Activated CD4-positive, alpha-beta T cell treated with anti-CD3 and anti-CD28 coated beads, Interleukin-2, amount 10 ng/mL, durations not matched to agents 7 days and 5 days (primary cell): ENCODE measurements at regions not wholly inside any gene's neighbourhood (a gene's known extent, or its start where the extent isn't known, plus 50 kb on each side); places are given as distances from the start of the nearest gene placed in this dataset.
"Not testable (repeated sequence)": the region's sequence is repeated elsewhere in the genome, so short reads cannot be mapped to it uniquely, and the experiment has no call there.

ENCODE experiments used
- CTCF ChIA-PET: fragments of 350-600 bp; sonication (Branson Sonifier 250); formaldehyde crosslinking; loops from one replicate; lab custom pipeline; 2021; ENCODE audit warnings: antibody characterized with exemption; lab: Charles Lee
- POLR2A ChIA-PET: fragments of 350-600 bp; sonication (Branson Sonifier 250); formaldehyde crosslinking; loops from one replicate; lab custom pipeline; 2021; ENCODE audit warnings: antibody characterized with exemption; lab: Charles Lee
- DNase-seq: peaks from one replicate; pipeline ENCODE4 v3.0.0-alpha.2; 2020
- H3K27ac Mint-ChIP-seq: one replicate; pipeline ENCODE4 v1.8.0; 2021; ENCODE audit warnings: mild to moderate bottlenecking, moderate library complexity, mixed read lengths
- H3K27me3 Mint-ChIP-seq: one replicate; pipeline ENCODE4 v1.8.0; 2021; ENCODE audit warnings: mixed read lengths
- H3K36me3 Mint-ChIP-seq: one replicate; pipeline ENCODE4 v1.8.0; 2021; ENCODE audit warnings: low read depth, mixed read lengths
- H3K4me1 Mint-ChIP-seq: one replicate; pipeline ENCODE4 v1.8.0; 2021; ENCODE audit warnings: mixed read lengths
- H3K4me3 Mint-ChIP-seq: one replicate; pipeline ENCODE4 v1.8.0; 2021; ENCODE audit warnings: mild to moderate bottlenecking, moderate library complexity, mixed read lengths
- H3K9me3 Mint-ChIP-seq: one replicate; pipeline ENCODE4 v1.8.0; 2021; ENCODE audit warnings: mixed read lengths

- H3K36me3 Mint-ChIP-seq, H3K4me3 Mint-ChIP-seq, CTCF ChIA-PET, H3K27ac Mint-ChIP-seq, POLR2A ChIA-PET, H3K27me3 Mint-ChIP-seq, H3K4me1 Mint-ChIP-seq, DNase-seq: not testable (repeated sequence)
- H3K9me3 Mint-ChIP-seq: peaks cover 17% of the 10 kb centered on the region
These were observed 522.5 kb upstream of the COBL start for GRCh38 chr7:51839130-51839529.

- Mint-ChIP-seq H3K36me3 (no peaks in the 10 kb centered on the region), H3K4me3 (no peak overlapping the region), H3K27ac (no peak overlapping the region), H3K9me3 (peaks cover 12% of the 10 kb centered on the region), H3K27me3 (no peaks in the 10 kb centered on the region), H3K4me1 (no peaks in the 10 kb centered on the region)
- CTCF ChIA-PET: no interaction called here
- POLR2A ChIA-PET: no interaction called here
- DNase-seq: no peak
These were observed 511.0 kb upstream of the COBL start for GRCh38 chr7:51827631-51828030.

DNA sequence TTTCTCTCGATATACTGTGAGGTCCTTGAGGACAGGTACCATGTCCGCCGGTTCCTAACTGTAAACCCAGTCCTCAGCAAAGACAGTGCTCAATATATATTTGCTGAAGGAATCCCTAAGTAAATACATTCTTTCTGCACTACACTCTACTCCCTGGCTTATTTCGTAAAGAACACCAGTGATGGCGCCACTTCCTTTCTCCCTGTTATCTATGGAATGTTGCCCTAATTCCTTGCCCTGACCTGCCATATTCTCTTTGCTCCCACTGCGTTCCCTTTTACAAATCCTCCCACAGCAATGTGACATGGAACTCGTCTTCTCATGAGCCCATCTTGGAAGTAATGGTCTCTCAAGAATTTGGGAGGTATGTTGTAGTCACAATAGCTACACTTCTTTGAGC, 507.4 kb upstream of the COBL start:
- Mint-ChIP-seq H3K27me3 (no peaks in the 10 kb centered on the region), H3K4me3 (no peak overlapping the region), H3K27ac (no peak overlapping the region), H3K9me3 (peaks cover 9% of the 10 kb centered on the region), H3K36me3 (no peaks in the 10 kb centered on the region), H3K4me1 (no peaks in the 10 kb centered on the region)
- CTCF ChIA-PET: no interaction called here
- DNase-seq: no peak
- POLR2A ChIA-PET: no interaction called here

DNA sequence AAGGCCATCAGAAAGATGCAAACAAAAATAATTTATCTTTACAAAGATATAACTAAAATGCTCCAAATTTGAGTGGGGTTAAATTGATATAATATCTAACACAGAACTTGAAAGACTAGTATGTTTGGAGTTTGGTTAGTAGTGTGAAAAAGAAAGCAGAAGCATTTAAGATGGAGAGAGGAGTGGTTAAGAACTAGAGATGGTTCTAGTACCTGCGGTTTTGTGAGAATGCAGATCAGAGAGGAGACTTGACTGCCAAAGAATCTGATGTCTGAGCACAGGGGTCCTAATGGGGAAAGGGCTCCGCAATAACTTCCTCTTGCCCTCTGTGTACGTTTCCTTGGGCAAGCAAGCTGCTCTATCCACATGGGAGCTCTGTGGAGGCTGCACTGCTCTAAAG, 506.8 kb upstream of the COBL start:
- no peak overlapping the region for H3K4me3 Mint-ChIP-seq
- DNase-seq: no peak
- CTCF ChIA-PET: no interaction called here
- H3K9me3 Mint-ChIP-seq: peaks cover 7% of the 10 kb centered on the region
- H3K4me1 Mint-ChIP-seq: no peaks in the 10 kb centered on the region
- no peaks in the 10 kb centered on the region for H3K27me3 Mint-ChIP-seq
- POLR2A ChIA-PET: no interaction called here
- H3K27ac Mint-ChIP-seq: no peak overlapping the region
- no peaks in the 10 kb centered on the region for H3K36me3 Mint-ChIP-seq

GRCh38 chr7:51817694-51818225, 501.2 kb upstream of the COBL start:
- ChIA-PET POLR2A (no interaction called here), CTCF (no interaction called here)
- Mint-ChIP-seq H3K27ac (no peak overlapping the region), H3K27me3 (no peaks in the 10 kb centered on the region), H3K9me3 (peaks cover 6% of the 10 kb centered on the region), H3K36me3 (no peaks in the 10 kb centered on the region), H3K4me3 (no peak overlapping the region), H3K4me1 (no peaks in the 10 kb centered on the region)
- no peak for DNase-seq

DNA sequence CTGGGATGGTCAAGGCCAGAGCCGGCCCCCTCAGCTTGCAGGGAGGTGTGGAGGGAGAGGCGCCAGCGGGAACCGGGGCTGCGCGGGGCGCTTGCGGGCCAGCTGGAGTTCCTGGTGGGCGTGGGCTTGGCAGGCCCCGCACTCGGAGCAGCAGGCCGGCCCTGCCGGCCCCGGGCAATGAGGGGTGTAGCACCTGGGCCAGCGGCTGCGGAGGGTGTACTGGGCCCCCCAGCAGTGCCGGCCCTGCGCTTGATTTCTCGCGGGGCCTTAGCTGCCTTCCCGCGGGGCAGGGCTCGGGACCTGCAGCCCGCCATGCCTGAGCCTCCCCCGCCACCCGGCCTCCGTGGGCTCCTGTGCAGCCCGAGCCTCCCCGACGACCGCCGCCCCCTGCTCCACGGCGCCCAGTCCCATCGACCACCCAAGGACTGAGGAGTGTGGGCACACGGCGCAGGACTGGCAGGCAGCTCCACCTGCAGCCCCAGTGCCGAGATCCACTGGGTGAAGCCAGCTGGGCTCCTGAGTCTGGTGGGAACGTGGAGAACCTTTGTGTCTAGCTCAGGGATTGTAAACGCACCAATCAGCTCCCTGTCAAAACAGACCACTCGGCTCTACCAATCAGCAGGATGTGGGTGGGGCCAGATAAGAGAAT, 489.3 kb upstream of the COBL start:
- DNase-seq, POLR2A ChIA-PET, CTCF ChIA-PET, H3K4me1 Mint-ChIP-seq, H3K4me3 Mint-ChIP-seq, H3K9me3 Mint-ChIP-seq, H3K27ac Mint-ChIP-seq, H3K27me3 Mint-ChIP-seq, H3K36me3 Mint-ChIP-seq: not testable (repeated sequence)

DNA sequence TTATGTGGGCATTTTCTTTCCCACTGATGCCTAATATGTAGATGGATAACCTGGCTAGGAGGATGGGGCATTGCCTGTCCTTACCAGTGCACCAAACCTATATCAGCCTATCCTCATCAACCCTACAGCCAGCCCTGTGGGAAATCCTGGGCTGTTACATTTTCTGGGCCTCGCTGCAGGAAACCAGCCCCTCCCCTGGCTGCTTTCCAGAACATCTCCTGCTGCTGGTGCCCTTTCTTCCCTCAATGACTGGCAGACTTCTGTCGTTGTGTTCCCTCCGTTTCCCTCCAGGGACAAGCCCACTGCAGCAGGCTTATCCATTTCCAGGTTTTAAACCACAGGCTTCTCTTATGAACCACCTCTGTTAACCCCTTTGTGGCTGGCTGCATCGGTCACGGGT, 486.1 kb upstream of the COBL start:
- no peaks in the 10 kb centered on the region for H3K27me3 Mint-ChIP-seq
- no peaks in the 10 kb centered on the region for H3K36me3 Mint-ChIP-seq
- CTCF ChIA-PET: no interaction called here
- DNase-seq: no peak
- H3K9me3 Mint-ChIP-seq: peaks cover 2% of the 10 kb centered on the region
- POLR2A ChIA-PET: no interaction called here
- H3K27ac Mint-ChIP-seq: no peak overlapping the region
- H3K4me1 Mint-ChIP-seq: no peaks in the 10 kb centered on the region
- no peak overlapping the region for H3K4me3 Mint-ChIP-seq

GRCh38 chr7:51797371-51797770, 480.8 kb upstream of the COBL start:
- Mint-ChIP-seq H3K27me3 (no peaks in the 10 kb centered on the region), H3K27ac (no peak overlapping the region), H3K9me3 (no peaks in the 10 kb centered on the region), H3K4me3 (no peak overlapping the region), H3K4me1 (no peaks in the 10 kb centered on the region), H3K36me3 (no peaks in the 10 kb centered on the region)
- POLR2A ChIA-PET: no interaction called here
- CTCF ChIA-PET: no interaction called here
- no peak for DNase-seq

GRCh38 chr7:51792796-51793195, 476.2 kb upstream of the COBL start:
- no peak for DNase-seq
- Mint-ChIP-seq H3K27me3 (no peaks in the 10 kb centered on the region), H3K36me3 (no peaks in the 10 kb centered on the region), H3K4me3 (no peak overlapping the region), H3K4me1 (no peaks in the 10 kb centered on the region), H3K9me3 (no peaks in the 10 kb centered on the region), H3K27ac (no peak overlapping the region)
- ChIA-PET POLR2A (no interaction called here), CTCF (no interaction called here)

- no peak overlapping the region for H3K4me3 Mint-ChIP-seq
- no peaks in the 10 kb centered on the region for H3K9me3 Mint-ChIP-seq
- no peak overlapping the region for H3K27ac Mint-ChIP-seq
- no peaks in the 10 kb centered on the region for H3K27me3 Mint-ChIP-seq
- no peaks in the 10 kb centered on the region for H3K36me3 Mint-ChIP-seq
- H3K4me1 Mint-ChIP-seq: no peaks in the 10 kb centered on the region
- ChIA-PET CTCF (no interaction called here), POLR2A (no interaction called here)
- DNase-seq: no peak
These were observed 472.9 kb upstream of the COBL start for GRCh38 chr7:51789489-51789888.

DNA sequence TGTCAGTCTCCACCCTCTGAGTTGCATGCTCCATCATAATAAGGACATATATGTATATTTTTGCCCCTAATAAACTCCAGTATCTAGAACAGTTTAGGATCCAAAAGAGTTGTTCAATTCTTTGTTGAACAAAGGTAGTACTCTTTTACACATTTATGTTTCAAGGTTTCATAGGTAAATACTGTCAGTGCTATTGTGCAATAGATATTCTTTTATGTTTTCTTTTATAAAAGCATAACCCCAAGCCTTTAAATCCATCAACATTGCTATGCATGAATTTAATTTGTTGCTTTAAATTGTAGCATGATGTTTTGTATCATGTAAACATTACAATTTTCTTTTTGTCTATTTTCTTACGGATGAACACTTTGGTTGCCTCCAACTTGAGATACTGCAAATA, 469.7 kb upstream of the COBL start:
- H3K4me1 Mint-ChIP-seq: no peaks in the 10 kb centered on the region
- H3K4me3 Mint-ChIP-seq: no peak overlapping the region
- CTCF ChIA-PET: no interaction called here
- no peaks in the 10 kb centered on the region for H3K27me3 Mint-ChIP-seq
- no peaks in the 10 kb centered on the region for H3K36me3 Mint-ChIP-seq
- DNase-seq: no peak
- no peaks in the 10 kb centered on the region for H3K9me3 Mint-ChIP-seq
- POLR2A ChIA-PET: no interaction called here
- no peak overlapping the region for H3K27ac Mint-ChIP-seq

DNA sequence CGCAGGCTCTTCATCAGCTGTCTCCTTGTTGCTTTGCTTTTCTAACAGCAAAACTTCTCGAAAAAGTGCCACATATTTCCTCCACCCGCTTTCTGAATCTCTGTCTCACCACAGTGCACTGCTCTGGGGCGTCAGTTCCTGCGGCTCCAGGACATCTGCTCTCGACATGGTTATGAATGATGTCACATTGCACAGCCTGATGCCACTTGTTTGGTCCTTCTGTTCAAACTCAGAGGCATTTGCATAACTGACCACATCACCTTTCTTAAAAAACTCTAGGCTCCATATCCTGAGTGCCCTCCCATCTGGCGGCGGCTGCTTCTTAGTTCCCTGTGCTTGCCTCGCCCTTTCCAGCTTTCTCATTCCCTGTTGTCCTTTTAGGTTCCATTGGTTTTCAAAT, 469.3 kb upstream of the COBL start:
- Mint-ChIP-seq H3K36me3 (no peaks in the 10 kb centered on the region), H3K4me1 (no peaks in the 10 kb centered on the region), H3K9me3 (no peaks in the 10 kb centered on the region), H3K27me3 (no peaks in the 10 kb centered on the region), H3K27ac (no peak overlapping the region), H3K4me3 (no peak overlapping the region)
- CTCF ChIA-PET: no interaction called here
- POLR2A ChIA-PET: no interaction called here
- DNase-seq: no peak

DNA sequence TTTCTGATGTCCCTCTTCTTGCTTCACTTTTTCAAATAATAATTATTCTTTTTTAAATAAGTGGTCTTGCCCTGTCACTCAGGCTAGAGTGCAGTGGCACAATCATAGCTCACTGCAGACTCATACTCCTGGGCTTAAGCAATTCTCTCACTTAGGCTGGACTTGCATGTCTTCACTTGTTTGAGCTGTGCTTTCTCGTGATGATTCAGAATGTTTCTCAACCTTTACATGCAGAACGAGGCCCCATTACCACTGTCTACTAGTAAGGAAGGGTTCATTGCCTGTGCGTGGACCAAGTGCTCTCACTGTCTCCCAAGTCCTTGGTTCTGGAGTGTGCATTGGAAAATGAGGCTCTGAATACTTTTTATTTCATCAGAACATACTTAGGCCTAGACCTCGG, 468.6 kb upstream of the COBL start:
- CTCF ChIA-PET: no interaction called here
- Mint-ChIP-seq H3K27ac (no peak overlapping the region), H3K27me3 (no peaks in the 10 kb centered on the region), H3K4me3 (no peak overlapping the region), H3K36me3 (no peaks in the 10 kb centered on the region), H3K9me3 (peaks cover 3% of the 10 kb centered on the region), H3K4me1 (no peaks in the 10 kb centered on the region)
- no peak for DNase-seq
- POLR2A ChIA-PET: no interaction called here

DNA sequence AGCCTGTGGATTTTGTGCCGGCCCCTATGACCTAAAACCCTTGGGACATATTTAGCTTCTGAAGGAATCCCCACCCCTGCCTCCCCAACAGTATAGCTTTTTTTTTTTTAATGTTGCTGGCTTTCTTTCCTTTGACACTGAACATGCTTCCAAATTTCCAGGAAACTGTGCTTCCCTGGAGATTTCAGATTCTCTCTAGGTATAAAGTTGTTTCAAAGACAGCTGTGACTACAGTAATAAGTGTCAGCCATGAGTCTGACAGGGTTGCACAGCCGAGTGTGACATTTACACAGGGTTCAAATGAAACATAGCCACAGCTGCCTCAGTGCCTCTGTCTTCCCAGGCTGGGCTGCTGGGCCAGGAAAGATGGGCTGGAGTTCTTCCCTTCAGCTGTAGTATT, 466.6 kb upstream of the COBL start:
- no peaks in the 10 kb centered on the region for H3K36me3 Mint-ChIP-seq
- no peak for DNase-seq
- H3K4me3 Mint-ChIP-seq: no peak overlapping the region
- POLR2A ChIA-PET: interaction anchor here (0.6 kb wide), 1 partner anchor 90 kb away, joined by 3 read pairs; no protein-coding TSS in a partner anchor
- no peaks in the 10 kb centered on the region for H3K4me1 Mint-ChIP-seq
- H3K27me3 Mint-ChIP-seq: no peaks in the 10 kb centered on the region
- peaks cover 3% of the 10 kb centered on the region for H3K9me3 Mint-ChIP-seq
- CTCF ChIA-PET: interaction anchor here (0.7 to 0.9 kb wide), 2 partner anchors 18 to 120 kb away, joined by 3 to 5 read pairs; no protein-coding TSS in a partner anchor
- H3K27ac Mint-ChIP-seq: no peak overlapping the region
